Lower lobe of right lung (tissue), 2 donors: ENCODE measurements at regions not wholly inside any gene's neighbourhood (a gene's known extent, or its start where the extent isn't known, plus 50 kb on each side); places are given as distances from the start of the nearest gene placed in this dataset.

Experiments
- ATAC-seq, 2 donors: fragments of 200-7000 bp; cut with Tn5 transposase; one replicate each; pipeline ENCODE4 v1.9.1; 2020 to 2022; ENCODE audit warnings: mild to moderate bottlenecking in 2 of 2, moderate library complexity in 2 of 2
- DNase-seq: peaks from one replicate; pipeline ENCODE4 v3.0.0-alpha.2; 2020
- H3K27ac ChIP-seq: fragments of 200-600 bp; one replicate; pipeline ENCODE4 v1.8.0; 2022
- H3K27me3 ChIP-seq: fragments of 200-600 bp; one replicate; pipeline ENCODE4 v1.8.0; 2022; ENCODE audit warnings: low read depth
- H3K36me3 ChIP-seq: fragments of 200-600 bp; one replicate; pipeline ENCODE4 v1.8.0; 2022; ENCODE audit warnings: mild to moderate bottlenecking
- H3K4me1 ChIP-seq: fragments of 200-600 bp; one replicate; pipeline ENCODE4 v1.8.0; 2022
- H3K4me3 ChIP-seq: fragments of 200-600 bp; one replicate; pipeline ENCODE4 v1.8.0; 2022; ENCODE audit warnings: mild to moderate bottlenecking
- H3K9me3 ChIP-seq: fragments of 200-600 bp; one replicate; pipeline ENCODE4 v1.8.0; 2022
- intact Hi-C: fragments of 100-400 bp; cut with DNase I; formaldehyde crosslinking; loops from one replicate; pipeline ENCODE4 v1.11.0; 2022
- TF ChIP-seq, protein P1 (sequence below): fragments of 200-600 bp; IDR thresholded peaks from one replicate; pipeline ENCODE4 v1.8.0; 2022; ENCODE audit warnings: antibody characterized with exemption, mild to moderate bottlenecking
- donor health status: DM: no; HTN: yes; CAD: no; lungs with severe emphysema.

DNA sequence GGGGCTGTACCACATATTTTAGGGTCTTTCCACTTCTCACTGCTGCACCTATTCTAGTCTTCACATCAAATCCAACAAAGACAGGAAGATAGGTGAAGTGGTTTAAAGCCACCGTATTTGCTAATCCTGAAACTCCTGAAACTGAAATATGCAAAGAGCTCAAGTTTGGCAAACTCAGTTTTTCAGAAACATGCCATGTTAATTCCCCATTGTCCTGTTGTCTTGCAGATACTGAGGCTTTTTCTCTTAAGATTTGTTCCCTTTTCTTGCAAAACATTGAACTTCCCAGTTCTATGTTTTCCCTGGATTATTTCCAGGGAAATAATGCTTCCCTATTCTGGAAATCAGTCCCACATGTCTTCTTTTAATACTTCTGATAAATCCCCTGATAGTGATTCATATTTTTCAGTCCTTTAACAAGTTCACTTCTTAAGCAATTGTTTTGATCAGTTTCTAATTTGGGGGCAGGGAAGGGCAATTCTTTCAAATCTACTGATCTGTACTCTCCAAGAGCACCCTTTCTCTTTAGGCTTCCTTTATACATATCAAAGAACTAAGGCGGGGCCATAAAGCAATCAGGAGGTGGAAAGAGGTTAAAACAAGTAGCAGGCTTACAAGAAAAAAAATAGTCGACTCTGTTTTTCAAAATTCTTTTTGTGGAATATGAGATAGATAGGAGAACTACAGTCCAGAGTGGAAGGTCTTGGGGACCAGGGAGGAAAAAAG lies 648.5 kb downstream of the BNC2 start:
- no peaks in the 10 kb centered on the region for H3K9me3 ChIP-seq
- intact Hi-C loops, result no loop called here
- H3K27ac ChIP-seq, result no peak overlapping the region

DNA sequence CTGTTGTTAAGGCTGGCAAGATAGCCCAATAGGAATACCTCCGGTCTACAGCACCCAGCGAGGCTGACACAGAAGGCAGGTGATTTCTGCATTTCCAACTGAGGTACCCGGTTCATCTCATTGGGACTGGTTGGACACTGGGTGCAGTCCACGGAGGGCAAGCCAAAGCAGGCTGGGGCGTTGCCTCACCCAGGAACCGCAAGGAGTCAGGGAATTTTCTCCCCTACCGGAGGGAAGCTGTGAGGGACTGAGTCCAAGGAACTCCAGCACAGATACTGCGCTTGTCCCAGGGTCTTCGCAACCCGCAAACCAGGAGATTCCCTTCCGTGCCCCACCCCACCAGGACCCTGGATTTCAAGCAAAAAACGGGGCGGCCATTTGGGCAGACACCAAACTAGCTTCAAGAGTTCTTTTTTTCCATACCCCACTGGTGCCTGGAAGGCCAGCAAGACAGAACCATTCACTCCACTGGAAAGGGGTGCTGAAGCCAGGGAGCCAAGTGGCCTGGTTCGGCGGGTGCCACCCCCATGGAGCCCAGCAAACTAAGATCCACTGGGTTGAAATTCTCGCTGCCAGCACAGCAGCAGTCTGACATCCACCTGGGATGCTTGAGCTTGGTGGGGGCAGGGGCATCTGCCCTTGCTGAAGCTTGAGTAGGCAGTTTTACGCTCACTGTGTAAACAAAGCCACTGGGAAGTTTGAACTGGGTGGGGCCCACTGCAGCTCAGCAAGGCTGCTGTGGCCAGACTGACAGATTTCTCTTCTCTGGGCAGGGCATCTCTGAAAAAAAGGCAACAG lies 647.2 kb downstream of the BNC2 start:
- Histone ChIP-seq H3K4me3 (no peak overlapping the region), H3K27me3 (no peaks in the 10 kb centered on the region), H3K9me3 (no peaks in the 10 kb centered on the region), H3K4me1 (no peaks in the 10 kb centered on the region), H3K27ac (no peak overlapping the region), H3K36me3 (no peaks in the 10 kb centered on the region)
- DNase-seq (no peak), ATAC-seq (no peak)
- intact Hi-C loops, result no loop called here
- TF ChIP-seq, protein P1, sequence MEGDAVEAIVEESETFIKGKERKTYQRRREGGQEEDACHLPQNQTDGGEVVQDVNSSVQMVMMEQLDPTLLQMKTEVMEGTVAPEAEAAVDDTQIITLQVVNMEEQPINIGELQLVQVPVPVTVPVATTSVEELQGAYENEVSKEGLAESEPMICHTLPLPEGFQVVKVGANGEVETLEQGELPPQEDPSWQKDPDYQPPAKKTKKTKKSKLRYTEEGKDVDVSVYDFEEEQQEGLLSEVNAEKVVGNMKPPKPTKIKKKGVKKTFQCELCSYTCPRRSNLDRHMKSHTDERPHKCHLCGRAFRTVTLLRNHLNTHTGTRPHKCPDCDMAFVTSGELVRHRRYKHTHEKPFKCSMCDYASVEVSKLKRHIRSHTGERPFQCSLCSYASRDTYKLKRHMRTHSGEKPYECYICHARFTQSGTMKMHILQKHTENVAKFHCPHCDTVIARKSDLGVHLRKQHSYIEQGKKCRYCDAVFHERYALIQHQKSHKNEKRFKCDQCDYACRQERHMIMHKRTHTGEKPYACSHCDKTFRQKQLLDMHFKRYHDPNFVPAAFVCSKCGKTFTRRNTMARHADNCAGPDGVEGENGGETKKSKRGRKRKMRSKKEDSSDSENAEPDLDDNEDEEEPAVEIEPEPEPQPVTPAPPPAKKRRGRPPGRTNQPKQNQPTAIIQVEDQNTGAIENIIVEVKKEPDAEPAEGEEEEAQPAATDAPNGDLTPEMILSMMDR, result no peak

More for the DNA sequence above, 648.5 kb downstream of the BNC2 start:
- DNase-seq, result no peak
- H3K36me3 ChIP-seq, result no peaks in the 10 kb centered on the region
- ATAC-seq, result no peak
- H3K27me3 ChIP-seq, result no peaks in the 10 kb centered on the region
- H3K4me1 ChIP-seq, result no peaks in the 10 kb centered on the region
- no peak overlapping the region for H3K4me3 ChIP-seq
- TF ChIP-seq, protein P1, result no peak

GRCh38 chr9:16230731-16231130 lies 639.7 kb downstream of the BNC2 start:
- TF ChIP-seq, protein P1, result no peak
- Histone ChIP-seq H3K9me3 (no peaks in the 10 kb centered on the region), H3K4me3 (no peak overlapping the region), H3K27me3 (no peaks in the 10 kb centered on the region), H3K27ac (no peak overlapping the region), H3K36me3 (no peaks in the 10 kb centered on the region), H3K4me1 (no peaks in the 10 kb centered on the region)
- DNase-seq, result no peak
- intact Hi-C loops, result no loop called here
- ATAC-seq, result no peak

DNA sequence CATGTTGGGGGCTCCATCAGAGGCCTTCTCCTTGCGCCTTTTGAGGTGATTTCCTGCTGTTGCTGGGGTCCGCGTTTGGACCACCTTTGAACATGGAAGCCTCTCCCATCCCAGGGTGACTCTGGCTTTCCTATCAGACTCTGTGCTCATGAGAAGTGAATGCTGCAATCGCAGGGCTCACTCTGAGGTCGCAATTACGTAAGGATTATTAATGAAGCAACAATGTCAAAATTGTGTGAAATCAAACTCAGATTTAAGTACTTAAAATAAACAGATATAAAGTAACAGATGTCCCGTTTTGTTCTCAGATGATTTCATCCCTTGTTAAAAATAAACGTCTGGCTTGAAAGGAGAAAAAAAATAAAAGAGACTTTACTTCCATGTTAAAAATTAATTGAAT lies 634.2 kb downstream of the BNC2 start:
- Histone ChIP-seq H3K27me3 (no peaks in the 10 kb centered on the region), H3K36me3 (no peaks in the 10 kb centered on the region), H3K4me1 (peaks cover 5% of the 10 kb centered on the region), H3K27ac (no peak overlapping the region), H3K9me3 (no peaks in the 10 kb centered on the region), H3K4me3 (no peak overlapping the region)
- intact Hi-C loops, result no loop called here
- ATAC-seq (peak in 1 of 2 donors; percentile 47), DNase-seq (no peak)
- TF ChIP-seq, protein P1, result no peak

DNA sequence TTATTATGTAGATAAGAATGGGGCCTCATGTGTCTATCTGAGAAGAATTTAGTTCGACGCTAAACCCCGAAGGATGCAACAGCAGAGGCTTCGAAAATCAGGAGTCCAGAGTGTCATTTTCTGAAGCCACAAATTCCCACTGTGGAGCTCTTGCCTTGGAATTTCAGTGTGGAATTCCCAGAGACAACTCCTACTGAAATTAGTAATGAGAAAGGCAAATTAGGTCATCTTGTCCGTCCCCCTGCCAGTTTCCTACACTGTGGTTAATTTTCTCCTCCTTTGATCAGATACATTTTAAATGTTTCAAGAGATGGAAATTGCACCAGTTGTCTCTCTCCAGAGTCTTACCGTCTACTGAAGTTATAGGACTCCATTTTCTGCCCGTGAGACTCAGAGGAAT lies 633.6 kb downstream of the BNC2 start:
- no peak for DNase-seq
- ATAC-seq, result no peak
- H3K9me3 ChIP-seq, result no peaks in the 10 kb centered on the region
- H3K4me3 ChIP-seq, result no peak overlapping the region
- intact Hi-C loops, result no loop called here
- H3K27ac ChIP-seq, result no peak overlapping the region
- peaks cover 5% of the 10 kb centered on the region for H3K4me1 ChIP-seq
- TF ChIP-seq, protein P1, result no peak
- H3K27me3 ChIP-seq, result no peaks in the 10 kb centered on the region
- H3K36me3 ChIP-seq, result no peaks in the 10 kb centered on the region
